Neural cell (in vitro differentiated cells): ENCODE measurements at regions not wholly inside any gene's neighbourhood (a gene's known extent, or its start where the extent isn't known, plus 50 kb on each side); places are given as distances from the start of the nearest gene placed in this dataset.
"Not testable (repeated sequence)": the region's sequence is repeated elsewhere in the genome, so short reads cannot be mapped to it uniquely, and the experiment has no call there.

Experiments used
- H2AFZ ChIP-seq: fragments of 200-600, 300-800 bp; sonication (generic), shearing (Covaris generic); 2 replicates; pipeline ENCODE4 v1.6.0; 2014; ENCODE audit warnings: low read depth, mild to moderate bottlenecking, antibody characterized with exemption, low read length, moderate library complexity
- H3F3A ChIP-seq: fragments of 200-600 bp; shearing (Covaris generic); 2 replicates; pipeline ENCODE4 v1.6.1; 2016; ENCODE audit warnings: mild to moderate bottlenecking, moderate library complexity, mixed read lengths, antibody characterized with exemption, low read length; ENCODE audit not compliant: insufficient read depth, poor library complexity, severe bottlenecking
- H3K27ac ChIP-seq: fragments of 200-600, 300-800 bp; sonication (generic), shearing (Covaris generic); 2 replicates; pipeline ENCODE4 v1.5.1; 2014; ENCODE audit warnings: mild to moderate bottlenecking, low read length, moderate library complexity
- H3K27me3 ChIP-seq: fragments of 300-800, 200-600 bp; sonication (generic), shearing (Covaris generic); 2 replicates; pipeline ENCODE4 v1.6.0; 2014; ENCODE audit warnings: mild to moderate bottlenecking, low read depth, low read length, moderate library complexity; ENCODE audit not compliant: insufficient read depth
- H3K36me3 ChIP-seq: fragments of 300-800, 200-600 bp; sonication (generic), shearing (Covaris generic); 2 replicates; pipeline ENCODE4 v1.5.1; 2014; ENCODE audit warnings: mild to moderate bottlenecking, antibody characterized with exemption, low read length, moderate library complexity; ENCODE audit not compliant: insufficient read depth
- H3K4me2 ChIP-seq: fragments of 300-800, 200-600 bp; sonication (generic), shearing (Covaris generic); 2 replicates; pipeline ENCODE4 v1.6.0; 2014; ENCODE audit warnings: mild to moderate bottlenecking, low read length
- H3K4me3 ChIP-seq: fragments of 300-800, 200-600 bp; sonication (generic), shearing (Covaris generic); 2 replicates; pipeline ENCODE4 v1.5.1; 2014; ENCODE audit warnings: mild to moderate bottlenecking, low read length, moderate library complexity
- H3K79me2 ChIP-seq: fragments of 200-600 bp; shearing (Covaris generic); replicated peaks from 2 replicates; pipeline ENCODE4 v1.6.0; 2014; ENCODE audit warnings: mild to moderate bottlenecking, low read length, moderate library complexity; ENCODE audit not compliant: insufficient read depth
- H3K9ac ChIP-seq: fragments of 300-800, 200-600 bp; sonication (generic), shearing (Covaris generic); 2 replicates; pipeline ENCODE4 v1.6.1; 2016; ENCODE audit warnings: mild to moderate bottlenecking, low read length, mixed read lengths
- H3K9me2 ChIP-seq: fragments of 200-600 bp; shearing (Covaris generic); 2 replicates; pipeline ENCODE4 v1.6.1; 2016; ENCODE audit warnings: mild to moderate bottlenecking, low read length, mixed read lengths; ENCODE audit not compliant: insufficient read depth
- H3K9me3 ChIP-seq: fragments of 200-600, 300-800 bp; sonication (generic), shearing (Covaris generic); 2 replicates; pipeline ENCODE4 v1.6.1; 2016; ENCODE audit warnings: mild to moderate bottlenecking, mixed run types, low read length, moderate library complexity, mixed read lengths
- H4K20me1 ChIP-seq: fragments of 200-600 bp; shearing (Covaris generic); 2 replicates; pipeline ENCODE4 v1.6.1; 2016; ENCODE audit warnings: mild to moderate bottlenecking, mixed run types; ENCODE audit not compliant: insufficient read depth
- CTCF ChIP-seq: fragments of 450-650 bp; IDR thresholded peaks from 2 replicates; pipeline ENCODE4 v1.5.1; 2014; ENCODE audit warnings: antibody characterized with exemption, mild to moderate bottlenecking, moderate library complexity; ENCODE audit not compliant: poor library complexity, severe bottlenecking
- EP300 ChIP-seq: fragments of 450-650 bp; conservative IDR thresholded peaks from 2 replicates; pipeline ENCODE4 v1.6.1; 2014; ENCODE audit warnings: antibody characterized with exemption, mild to moderate bottlenecking, moderate library complexity; ENCODE audit not compliant: poor library complexity, severe bottlenecking
- EZH2 ChIP-seq: fragments of 200-600, 300-800 bp; shearing (Covaris generic), sonication (generic); IDR thresholded peaks from 2 replicates; pipeline ENCODE4 v1.6.1; 2014; ENCODE audit warnings: antibody characterized with exemption, low read length, borderline replicate concordance, mild to moderate bottlenecking; ENCODE audit not compliant: insufficient read depth, poor library complexity, severe bottlenecking
- MXI1 ChIP-seq: fragments of 450-650 bp; conservative IDR thresholded peaks from 2 replicates; pipeline ENCODE4 v1.6.1; 2014; ENCODE audit warnings: antibody characterized with exemption, mild to moderate bottlenecking; ENCODE audit not compliant: poor library complexity, severe bottlenecking
- POLR2AphosphoS5 ChIP-seq: IDR thresholded peaks from 2 replicates; pipeline ENCODE4 v1.6.1; 2012
- RAD21 ChIP-seq: fragments of 450-650 bp; conservative IDR thresholded peaks from 2 replicates; pipeline ENCODE4 v1.6.1; 2014; ENCODE audit warnings: antibody characterized with exemption, mild to moderate bottlenecking, moderate library complexity
- REST ChIP-seq: IDR thresholded peaks from 2 replicates; pipeline ENCODE4 v1.6.1; 2012; ENCODE audit warnings: borderline replicate concordance
- SMC3 ChIP-seq: fragments of 450-650 bp; conservative IDR thresholded peaks from 2 replicates; pipeline ENCODE4 v1.6.1; 2014; ENCODE audit warnings: antibody characterized with exemption, mild to moderate bottlenecking, moderate library complexity; ENCODE audit not compliant: poor library complexity
- TAF1 ChIP-seq: IDR thresholded peaks from 2 replicates; pipeline ENCODE4 v1.6.1; 2012; ENCODE audit warnings: low read depth

GRCh38 chr12:116327992-116328391, 50.5 kb upstream of the MED13L start:
- H2AFZ ChIP-seq, H3K27me3 ChIP-seq, H3K79me2 ChIP-seq, H3K9me2 ChIP-seq, H3K4me2 ChIP-seq, H3K9ac ChIP-seq, H3K36me3 ChIP-seq, H3K27ac ChIP-seq, H3F3A ChIP-seq, H3K9me3 ChIP-seq, H4K20me1 ChIP-seq, H3K4me3 ChIP-seq: not testable (repeated sequence)

GRCh38 chr12:116331876-116332275, 54.4 kb upstream of the MED13L start:
- H2AFZ ChIP-seq: no peak overlapping the region
- TF ChIP-seq POLR2AphosphoS5: no peak
- TF ChIP-seq EP300: no peak
- TF ChIP-seq RAD21: no peak
- H3K9ac ChIP-seq: no peak overlapping the region
- H3K36me3 ChIP-seq: no peaks in the 10 kb centered on the region
- H4K20me1 ChIP-seq: no peaks in the 10 kb centered on the region
- H3K27me3 ChIP-seq: no peaks in the 10 kb centered on the region
- H3K9me2 ChIP-seq: no peaks in the 10 kb centered on the region
- H3K4me2 ChIP-seq: no peak overlapping the region
- H3K4me3 ChIP-seq: no peak overlapping the region
- H3K9me3 ChIP-seq: no peaks in the 10 kb centered on the region
- H3K27ac ChIP-seq: no peak overlapping the region
- no peaks in the 10 kb centered on the region for H3F3A ChIP-seq
- H3K79me2 ChIP-seq: no peaks in the 10 kb centered on the region

- H2AFZ ChIP-seq: no peak overlapping the region
- H3K79me2 ChIP-seq: no peaks in the 10 kb centered on the region
- H4K20me1 ChIP-seq: no peaks in the 10 kb centered on the region
- no peaks in the 10 kb centered on the region for H3K9me2 ChIP-seq
- no peaks in the 10 kb centered on the region for H3K9me3 ChIP-seq
- H3K27me3 ChIP-seq: peaks cover 4% of the 10 kb centered on the region
- H3K27ac ChIP-seq: no peak overlapping the region
- TF ChIP-seq CTCF (no peak), EP300 (no peak), TAF1 (no peak), SMC3 (no peak), RAD21 (no peak), EZH2 (no peak), MXI1 (no peak)
- no peak overlapping the region for H3K4me3 ChIP-seq
- no peaks in the 10 kb centered on the region for H3K36me3 ChIP-seq
- no peaks in the 10 kb centered on the region for H3F3A ChIP-seq
- H3K9ac ChIP-seq: no peak overlapping the region
- H3K4me2 ChIP-seq: no peak overlapping the region
Measured at GRCh38 chr12:116332705-116333380, 55.4 kb upstream of the MED13L start.

- TF ChIP-seq EP300 (no peak), EZH2 (no peak), MXI1 (no peak), RAD21 (no peak), CTCF (no peak), REST (no peak), TAF1 (no peak), SMC3 (no peak), POLR2AphosphoS5 (no peak)
- H3K27me3 ChIP-seq: peaks cover 4% of the 10 kb centered on the region
- H4K20me1 ChIP-seq: no peaks in the 10 kb centered on the region
- H2AFZ ChIP-seq: no peak overlapping the region
- no peaks in the 10 kb centered on the region for H3K79me2 ChIP-seq
- H3K36me3 ChIP-seq: no peaks in the 10 kb centered on the region
- H3K9me3 ChIP-seq: no peaks in the 10 kb centered on the region
- H3K4me2 ChIP-seq: no peak overlapping the region
- no peaks in the 10 kb centered on the region for H3F3A ChIP-seq
- H3K9ac ChIP-seq: no peak overlapping the region
- H3K4me3 ChIP-seq: no peak overlapping the region
- no peak overlapping the region for H3K27ac ChIP-seq
- no peaks in the 10 kb centered on the region for H3K9me2 ChIP-seq
Measured at GRCh38 chr12:116333402-116333801, 55.9 kb upstream of the MED13L start.
